ENCODE measurements at regions not wholly inside any gene's neighbourhood (a gene's known extent, or its start where the extent isn't known, plus 50 kb on each side); places are given as distances from the start of the nearest gene placed in this dataset.

GRCh38 chrX:69365755-69366154 lies 138.4 kb upstream of the NALF2 start:
- no peaks in the 10 kb centered on the region for H3K36me3 ChIP-seq (replicated peaks; ENCODE audit: low read depth, low read length)
- peak overlapping the region; percentile 72 for H3K27ac ChIP-seq (ENCODE audit: low read length)
- no peak overlapping the region for H2AFZ ChIP-seq (ENCODE audit: low read depth, low read length)

GRCh38 chrX:69365349-69365748 lies 138.8 kb upstream of the NALF2 start:
- H2AFZ ChIP-seq (ENCODE audit: low read depth, low read length): no peak overlapping the region
- no peak for TF ChIP-seq CTCF (IDR thresholded peaks at IDR 0.05; ENCODE audit: low read depth, low read length)
- no peak for TF ChIP-seq EZH2phosphoT487 (IDR thresholded peaks at IDR 0.05; ENCODE audit: low read depth)
- no peaks in the 10 kb centered on the region for H3K79me2 ChIP-seq (ENCODE audit: low read length)
- no peak overlapping the region for H3K4me3 ChIP-seq (ENCODE audit: low read length)
- H4K20me1 ChIP-seq (ENCODE audit: insufficient read depth, low read length): no peaks in the 10 kb centered on the region
- H3K4me1 ChIP-seq (ENCODE audit: low read length): peaks cover 45% of the 10 kb centered on the region
- H3K27ac ChIP-seq (ENCODE audit: low read length): peak overlapping the region; percentile 72
- H3K9me3 ChIP-seq (ENCODE audit: insufficient read depth, low read length): no peaks in the 10 kb centered on the region
- no peaks in the 10 kb centered on the region for H3K36me3 ChIP-seq (replicated peaks; ENCODE audit: low read depth, low read length)
- H3K27me3 ChIP-seq (ENCODE audit: low read depth, low read length): no peaks in the 10 kb centered on the region
- H3K4me2 ChIP-seq (ENCODE audit: low read length): peak overlapping the region; percentile 29; the same call in 1 of the 2 replicates
- H3K9ac ChIP-seq (ENCODE audit: low read length): no peak overlapping the region

More at GRCh38 chrX:69365755-69366154, 138.4 kb upstream of the NALF2 start:
- Histone ChIP-seq H3K9me3 (ENCODE audit: insufficient read depth, low read length) (no peaks in the 10 kb centered on the region), H3K79me2 (ENCODE audit: low read length) (no peaks in the 10 kb centered on the region), H3K4me1 (ENCODE audit: low read length) (peaks cover 45% of the 10 kb centered on the region), H3K4me3 (ENCODE audit: low read length) (no peak overlapping the region), H3K9ac (ENCODE audit: low read length) (no peak overlapping the region), H3K27me3 (ENCODE audit: low read depth, low read length) (no peaks in the 10 kb centered on the region), H4K20me1 (ENCODE audit: insufficient read depth, low read length) (no peaks in the 10 kb centered on the region), H3K4me2 (ENCODE audit: low read length) (peak overlapping the region; percentile 29; the same call in 1 of the 2 replicates)
- no peak for TF ChIP-seq EZH2phosphoT487 (IDR thresholded peaks at IDR 0.05; ENCODE audit: low read depth)
- TF ChIP-seq CTCF (IDR thresholded peaks at IDR 0.05; ENCODE audit: low read depth, low read length): no peak

GRCh38 chrX:69362856-69363255 lies 141.3 kb upstream of the NALF2 start:
- H4K20me1 ChIP-seq (ENCODE audit: insufficient read depth, low read length): no peaks in the 10 kb centered on the region
- H3K9me3 ChIP-seq (ENCODE audit: insufficient read depth, low read length): no peaks in the 10 kb centered on the region
- H3K4me2 ChIP-seq (ENCODE audit: low read length): peak overlapping the region; percentile 71
- H3K27me3 ChIP-seq (ENCODE audit: low read depth, low read length): no peaks in the 10 kb centered on the region
- H3K79me2 ChIP-seq (ENCODE audit: low read length): no peaks in the 10 kb centered on the region
- H2AFZ ChIP-seq (ENCODE audit: low read depth, low read length): no peak overlapping the region
- 0 out of 2 replicates have a peak overlapping the region, but pooled peaks have one; percentile 27 for H3K4me3 ChIP-seq (ENCODE audit: low read length)
- TF ChIP-seq EZH2phosphoT487 (IDR thresholded peaks at IDR 0.05; ENCODE audit: low read depth) (no peak), CTCF (IDR thresholded peaks at IDR 0.05; ENCODE audit: low read depth, low read length) (no peak)
- no peaks in the 10 kb centered on the region for H3K36me3 ChIP-seq (replicated peaks; ENCODE audit: low read depth, low read length)
- H3K9ac ChIP-seq (ENCODE audit: low read length): peak overlapping the region; percentile 16; the same call in 1 of the 2 replicates
- peak overlapping the region; percentile 42; the same call in 1 of the 2 replicates for H3K27ac ChIP-seq (ENCODE audit: low read length)
- H3K4me1 ChIP-seq (ENCODE audit: low read length): peaks cover 45% of the 10 kb centered on the region

- Histone ChIP-seq H3K27ac (ENCODE audit: low read length) (no peak overlapping the region), H2AFZ (ENCODE audit: low read depth, low read length) (no peak overlapping the region), H3K79me2 (ENCODE audit: low read length) (no peaks in the 10 kb centered on the region), H3K9me3 (ENCODE audit: insufficient read depth, low read length) (no peaks in the 10 kb centered on the region), H3K4me1 (ENCODE audit: low read length) (peaks cover 45% of the 10 kb centered on the region), H3K9ac (ENCODE audit: low read length) (no peak overlapping the region), H3K4me2 (ENCODE audit: low read length) (no peak overlapping the region), H3K27me3 (ENCODE audit: low read depth, low read length) (no peaks in the 10 kb centered on the region), H3K36me3 (replicated peaks; ENCODE audit: low read depth, low read length) (no peaks in the 10 kb centered on the region), H3K4me3 (ENCODE audit: low read length) (no peak overlapping the region), H4K20me1 (ENCODE audit: insufficient read depth, low read length) (no peaks in the 10 kb centered on the region)
- no peak for TF ChIP-seq CTCF (IDR thresholded peaks at IDR 0.05; ENCODE audit: low read depth, low read length)
- TF ChIP-seq EZH2phosphoT487 (IDR thresholded peaks at IDR 0.05; ENCODE audit: low read depth): no peak
These were observed 141.8 kb upstream of the NALF2 start for GRCh38 chrX:69362354-69362753.

Measured in OCI-LY3 (cell line).